ENCODE measurements at regions not wholly inside any gene's neighbourhood (a gene's known extent, or its start where the extent isn't known, plus 50 kb on each side); places are given as distances from the start of the nearest gene placed in this dataset.

DNA sequence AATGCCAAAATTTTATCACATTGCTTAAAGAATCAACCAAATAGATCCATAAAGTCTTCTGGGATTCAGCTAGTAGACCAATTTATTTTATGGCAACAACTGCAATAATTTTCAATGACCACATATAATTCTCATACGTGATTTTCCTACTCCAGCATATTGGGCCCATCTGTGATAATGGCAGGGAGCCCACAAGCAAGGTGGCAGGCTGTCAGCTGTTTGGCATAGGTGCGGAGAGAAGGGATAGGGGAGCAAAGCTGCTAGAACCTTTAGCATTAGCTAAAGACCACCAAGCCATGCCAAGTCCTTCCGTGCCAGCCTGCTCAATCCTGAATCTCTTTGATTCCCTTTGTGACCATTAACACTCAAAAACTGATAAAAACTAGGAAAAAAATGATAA lies 721.2 kb downstream of the XPNPEP1 start:
- H3K27ac ChIP-seq = no peak overlapping the region

DNA sequence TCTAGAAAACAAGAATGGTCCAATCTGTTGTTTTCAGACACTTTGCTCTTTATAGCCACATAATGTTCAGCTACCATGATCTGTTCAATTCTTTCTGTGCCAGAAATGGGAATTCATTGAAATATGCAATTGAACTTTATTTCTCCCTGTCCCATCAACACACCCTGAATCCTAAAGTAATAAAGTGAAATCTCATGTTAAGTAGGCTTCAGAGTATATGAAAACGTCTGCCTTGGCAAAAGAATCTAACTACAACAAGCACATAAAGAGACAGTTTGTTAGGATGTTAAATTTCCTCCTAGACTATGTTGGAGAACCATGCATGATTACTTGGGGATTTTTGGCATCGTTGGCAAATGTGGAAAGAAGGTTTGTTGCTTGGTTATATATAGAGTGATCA lies 722.7 kb downstream of the XPNPEP1 start:
- H3K27ac ChIP-seq = no peak overlapping the region
- TF ChIP-seq, protein P1, sequence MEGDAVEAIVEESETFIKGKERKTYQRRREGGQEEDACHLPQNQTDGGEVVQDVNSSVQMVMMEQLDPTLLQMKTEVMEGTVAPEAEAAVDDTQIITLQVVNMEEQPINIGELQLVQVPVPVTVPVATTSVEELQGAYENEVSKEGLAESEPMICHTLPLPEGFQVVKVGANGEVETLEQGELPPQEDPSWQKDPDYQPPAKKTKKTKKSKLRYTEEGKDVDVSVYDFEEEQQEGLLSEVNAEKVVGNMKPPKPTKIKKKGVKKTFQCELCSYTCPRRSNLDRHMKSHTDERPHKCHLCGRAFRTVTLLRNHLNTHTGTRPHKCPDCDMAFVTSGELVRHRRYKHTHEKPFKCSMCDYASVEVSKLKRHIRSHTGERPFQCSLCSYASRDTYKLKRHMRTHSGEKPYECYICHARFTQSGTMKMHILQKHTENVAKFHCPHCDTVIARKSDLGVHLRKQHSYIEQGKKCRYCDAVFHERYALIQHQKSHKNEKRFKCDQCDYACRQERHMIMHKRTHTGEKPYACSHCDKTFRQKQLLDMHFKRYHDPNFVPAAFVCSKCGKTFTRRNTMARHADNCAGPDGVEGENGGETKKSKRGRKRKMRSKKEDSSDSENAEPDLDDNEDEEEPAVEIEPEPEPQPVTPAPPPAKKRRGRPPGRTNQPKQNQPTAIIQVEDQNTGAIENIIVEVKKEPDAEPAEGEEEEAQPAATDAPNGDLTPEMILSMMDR (conservative IDR thresholded peaks at IDR 0.05) = no peak

More for the DNA sequence above, 721.2 kb downstream of the XPNPEP1 start:
- TF ChIP-seq, protein P1 (conservative IDR thresholded peaks at IDR 0.05) = no peak

DNA sequence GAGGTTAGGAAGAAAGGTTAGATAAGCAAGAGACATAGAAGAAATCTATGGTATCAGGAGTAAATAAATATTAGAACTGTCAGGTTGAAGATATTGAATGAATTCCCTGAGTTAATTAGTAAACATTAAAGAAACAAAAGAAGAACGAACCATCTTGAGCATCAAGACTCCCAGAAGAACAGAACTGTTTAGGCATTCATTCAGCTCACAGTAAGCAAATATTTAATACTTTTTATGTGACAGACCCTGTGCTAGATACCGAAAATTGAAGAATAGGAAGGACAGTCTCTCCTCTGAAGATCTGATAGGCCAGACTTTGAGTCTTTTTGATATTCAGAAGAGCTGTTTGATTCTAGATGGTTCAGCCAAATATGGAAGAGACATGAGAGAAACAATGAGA lies 731.5 kb downstream of the XPNPEP1 start:
- TF ChIP-seq, protein P1 (conservative IDR thresholded peaks at IDR 0.05) = no peak
- no peak overlapping the region for H3K27ac ChIP-seq

DNA sequence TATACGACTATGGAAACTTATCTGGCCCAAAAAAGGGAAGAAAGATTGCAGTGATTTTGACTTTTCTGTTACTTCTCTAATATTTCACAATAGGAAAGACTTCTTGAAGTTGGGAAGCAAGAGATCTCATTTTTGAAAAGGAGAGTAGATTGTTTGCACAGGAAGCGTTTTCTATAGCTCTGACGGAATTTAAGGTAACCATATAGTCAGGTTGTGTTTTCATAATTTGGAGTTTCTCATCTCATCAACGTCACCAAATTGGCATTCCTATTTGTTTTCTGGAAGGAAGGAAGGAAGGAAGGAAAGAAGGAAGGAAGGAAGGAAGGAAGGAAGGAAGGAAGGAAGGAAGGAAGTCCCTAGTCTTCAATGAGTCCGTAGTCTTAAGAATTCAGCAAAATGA lies 732.0 kb downstream of the XPNPEP1 start:
- H3K27ac ChIP-seq = no peak overlapping the region

DNA sequence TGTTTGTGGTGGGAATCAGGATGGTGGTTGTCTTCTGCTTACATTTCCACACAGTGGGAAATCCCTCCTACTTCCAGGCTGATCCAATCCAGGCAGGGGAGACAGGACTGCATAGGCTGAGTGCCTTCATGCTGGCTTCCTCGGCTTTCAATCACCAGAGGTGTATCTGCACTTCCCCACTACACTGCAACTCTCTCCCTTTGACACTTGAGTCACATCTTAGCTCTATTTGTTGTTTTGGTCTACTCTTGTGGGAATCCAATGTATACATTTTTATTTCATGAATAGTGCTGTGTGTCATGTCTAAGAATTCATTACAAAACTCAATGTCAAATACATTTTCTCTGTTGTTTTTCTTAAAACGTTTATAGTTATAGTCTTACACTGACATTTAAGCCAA lies 735.6 kb downstream of the XPNPEP1 start:
- TF ChIP-seq, protein P1 (conservative IDR thresholded peaks at IDR 0.05) = no peak
- no peak overlapping the region for H3K27ac ChIP-seq

More for the DNA sequence above, 732.0 kb downstream of the XPNPEP1 start:
- TF ChIP-seq, protein P1 (conservative IDR thresholded peaks at IDR 0.05) = no peak

DNA sequence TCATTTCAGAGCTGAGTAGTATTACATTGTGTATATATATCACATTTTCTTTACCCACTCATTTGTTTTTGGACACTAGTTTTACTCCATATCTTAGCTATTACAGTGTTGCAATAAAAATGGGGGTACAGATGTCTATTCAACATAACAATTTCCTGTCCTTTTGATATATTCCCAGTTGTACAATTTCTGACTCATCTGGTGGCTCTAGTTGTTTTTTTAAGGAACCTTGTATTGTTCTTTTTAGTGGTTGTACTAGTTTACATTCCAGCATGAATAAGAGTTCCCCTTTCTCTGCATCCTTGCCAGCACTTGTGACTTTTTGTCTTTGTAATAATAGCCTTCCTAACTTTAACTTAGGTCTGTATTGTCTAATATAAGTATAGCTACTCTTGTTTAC lies 739.9 kb downstream of the XPNPEP1 start:
- no peak overlapping the region for H3K27ac ChIP-seq
- TF ChIP-seq, protein P1 (conservative IDR thresholded peaks at IDR 0.05) = no peak

DNA sequence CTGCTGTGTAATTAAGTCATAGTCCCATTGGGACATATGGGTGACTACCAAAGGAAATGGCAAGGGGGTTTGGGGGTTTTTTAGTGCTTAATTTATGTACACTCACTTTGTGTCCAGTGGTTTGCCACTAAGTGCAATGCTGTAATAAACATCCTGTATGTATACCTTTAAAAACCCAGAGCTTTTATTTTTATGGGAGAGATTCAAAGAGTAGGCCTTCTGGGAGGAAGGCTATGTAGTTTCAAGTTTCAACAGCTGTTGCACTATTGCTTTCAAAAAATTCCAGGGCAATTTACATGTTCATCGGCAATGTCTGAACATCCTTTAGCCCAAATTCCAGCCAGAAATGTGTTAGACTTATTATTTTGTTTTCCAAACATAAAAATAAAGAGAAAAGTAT lies 744.7 kb downstream of the XPNPEP1 start:
- TF ChIP-seq, protein P1 (conservative IDR thresholded peaks at IDR 0.05) = no peak
- H3K27ac ChIP-seq = no peak overlapping the region

DNA sequence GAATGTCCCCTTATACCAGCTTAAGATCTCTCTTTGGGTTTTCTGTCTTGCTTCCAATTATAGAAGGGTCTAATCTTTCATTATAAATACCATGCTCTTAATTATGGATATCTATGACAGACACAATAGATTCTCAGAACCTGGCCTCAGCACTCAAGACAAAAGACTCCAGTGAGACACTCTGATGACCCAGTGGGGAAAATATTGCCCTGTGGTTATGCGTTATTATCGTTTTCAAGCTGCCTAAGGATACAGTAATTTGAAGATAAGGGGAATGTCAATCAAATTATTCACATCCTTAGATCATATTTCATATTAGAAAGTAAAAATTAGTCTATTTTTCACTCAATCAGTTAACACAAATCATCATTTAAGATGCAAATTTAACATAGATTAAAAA lies 748.8 kb downstream of the XPNPEP1 start:
- TF ChIP-seq, protein P1 (conservative IDR thresholded peaks at IDR 0.05) = no peak
- no peak overlapping the region for H3K27ac ChIP-seq

Data from VCaP (cell line).